Activated CD4-positive, alpha-beta T cell treated with anti-CD3 and anti-CD28 coated beads, Interleukin-2, amount 50 U/mL, for 1 hour (primary cell): ENCODE measurements at regions not wholly inside any gene's neighbourhood (a gene's known extent, or its start where the extent isn't known, plus 50 kb on each side); places are given as distances from the start of the nearest gene placed in this dataset.
"Not testable (repeated sequence)": the region's sequence is repeated elsewhere in the genome, so short reads cannot be mapped to it uniquely, and the experiment has no call there.

Experiments
- DNase-seq: peaks from one replicate; pipeline ENCODE4 v3.0.0-alpha.2; 2020

DNA sequence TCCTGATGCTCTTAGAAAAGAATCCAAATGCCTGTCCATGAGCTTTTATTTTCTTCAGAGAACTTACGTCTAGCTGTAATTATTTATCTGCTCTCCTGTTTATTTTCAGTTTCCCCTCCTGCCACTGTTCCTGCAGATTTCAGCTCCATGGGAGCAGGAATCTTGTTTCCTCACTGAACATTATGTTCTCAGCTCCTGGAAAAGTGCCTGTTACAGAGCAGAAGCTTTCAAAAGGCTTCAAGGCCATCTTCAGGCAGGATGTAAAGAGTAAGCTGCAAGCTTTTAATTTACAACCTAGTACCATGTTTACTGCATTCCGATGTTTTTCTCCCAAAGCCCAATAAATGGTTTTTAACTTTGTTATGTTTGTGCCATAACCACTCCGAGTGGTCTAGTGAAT, 98.4 kb upstream of the BTG1 start:
- DNase-seq, result no peak

DNA sequence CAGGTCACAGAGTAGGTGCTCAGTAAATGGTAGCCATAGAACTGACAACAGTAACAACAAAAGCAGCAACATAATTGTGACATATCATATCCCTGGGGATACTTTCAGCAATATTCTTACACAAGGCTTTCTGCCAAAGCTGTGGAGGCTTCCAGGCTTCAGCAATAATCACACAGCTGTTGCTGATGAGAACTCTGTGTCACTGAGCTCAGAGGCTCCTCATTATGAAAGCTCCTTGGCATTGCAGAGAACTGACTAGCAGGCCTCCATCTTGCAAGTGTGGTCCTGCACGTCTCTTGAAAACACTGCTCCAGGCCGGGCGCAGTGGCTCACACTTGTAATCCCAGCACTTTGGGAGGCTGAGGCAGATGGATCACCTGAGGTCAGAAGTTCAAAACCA, 97.3 kb upstream of the BTG1 start:
- no peak for DNase-seq

DNA sequence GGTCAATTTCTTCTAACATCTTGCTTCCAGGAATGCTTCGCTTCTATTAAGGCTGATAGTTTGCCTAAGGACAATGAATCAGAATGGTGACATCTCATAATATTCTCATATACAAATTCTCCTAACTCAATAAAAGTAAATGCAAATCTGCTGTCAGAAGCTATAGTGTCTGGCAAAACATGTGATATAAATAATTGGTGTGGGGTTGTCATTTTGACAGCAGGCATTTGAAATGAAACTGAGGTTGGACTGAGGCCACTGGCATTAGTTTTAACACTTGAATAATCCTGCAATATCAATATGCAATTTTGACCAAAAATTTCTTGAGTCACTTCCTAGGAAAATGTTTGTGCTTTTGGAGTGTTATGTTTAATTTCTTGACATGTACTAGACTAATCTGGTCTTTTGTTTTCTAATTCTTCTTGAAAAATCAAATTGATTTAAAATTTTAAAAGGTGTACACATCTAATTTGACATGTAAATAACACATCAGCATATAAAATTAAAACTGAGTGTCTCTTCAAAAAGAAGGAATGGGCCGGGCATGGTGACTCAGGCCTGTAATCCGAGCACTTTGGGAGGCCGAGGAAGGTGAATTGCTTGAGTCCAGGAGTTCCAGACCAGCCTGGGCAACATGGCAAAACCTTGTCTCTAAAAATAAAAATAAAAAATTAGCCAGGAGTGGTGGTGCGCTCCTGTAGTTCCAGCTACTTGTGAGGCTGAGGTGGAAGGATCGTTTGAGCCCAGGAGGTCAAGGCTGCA, 92.3 kb upstream of the BTG1 start:
- no peak for DNase-seq

DNA sequence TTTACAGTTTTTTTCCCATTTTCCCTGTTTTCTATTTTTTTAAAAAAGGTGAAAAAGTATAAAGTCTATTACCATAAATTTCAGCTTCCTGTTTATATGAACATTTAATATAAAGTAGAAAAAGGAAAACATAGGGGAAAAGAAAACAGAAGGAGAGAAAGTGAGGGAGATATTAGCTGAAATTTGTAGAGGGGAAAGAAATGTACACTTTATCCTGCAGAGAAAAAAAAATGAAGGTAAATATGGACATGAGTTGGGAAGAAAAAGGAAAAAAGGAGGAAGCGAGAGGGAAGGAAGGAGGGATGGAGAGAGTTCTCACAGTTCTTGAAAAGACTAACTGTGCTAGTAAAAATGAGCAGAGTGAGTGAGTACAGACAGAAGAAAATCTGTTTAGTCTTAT, 91.6 kb upstream of the BTG1 start:
- no peak for DNase-seq

DNA sequence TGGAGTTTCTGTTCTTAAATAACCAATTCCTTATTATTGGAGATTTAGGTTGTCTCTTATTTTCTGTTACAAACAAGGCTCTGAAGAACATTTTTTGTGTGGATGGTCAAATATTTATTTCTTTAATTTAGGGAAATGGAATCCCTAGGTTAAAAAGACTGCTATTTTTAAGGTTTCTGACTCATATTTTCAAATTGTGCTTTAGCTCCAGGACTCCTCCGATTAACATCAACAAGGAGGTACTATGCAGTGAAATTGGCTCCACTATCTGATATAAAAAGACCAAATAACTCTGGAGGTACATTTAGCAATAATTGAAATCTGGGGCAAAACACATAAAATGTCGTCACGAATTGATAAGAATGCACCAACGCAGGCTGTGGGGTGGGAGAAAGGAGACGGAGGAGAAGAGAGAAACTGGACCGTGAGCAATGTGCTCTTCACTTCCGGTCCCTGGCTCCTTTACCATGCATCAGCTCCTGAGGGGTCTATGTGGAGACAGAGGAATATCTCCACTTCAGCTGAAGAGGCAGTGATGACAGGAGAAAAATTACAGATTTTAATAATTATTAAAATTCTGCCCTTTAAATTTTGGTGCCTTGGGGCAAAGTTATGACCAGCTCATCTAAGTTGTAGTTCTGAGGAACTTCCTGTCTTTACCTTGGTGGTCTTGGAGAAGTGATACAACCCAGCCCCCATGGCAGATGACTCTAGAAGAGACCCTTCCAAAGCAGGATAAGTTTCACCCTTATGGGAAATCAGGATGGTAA, 90.2 kb upstream of the BTG1 start:
- DNase-seq, result no peak

DNA sequence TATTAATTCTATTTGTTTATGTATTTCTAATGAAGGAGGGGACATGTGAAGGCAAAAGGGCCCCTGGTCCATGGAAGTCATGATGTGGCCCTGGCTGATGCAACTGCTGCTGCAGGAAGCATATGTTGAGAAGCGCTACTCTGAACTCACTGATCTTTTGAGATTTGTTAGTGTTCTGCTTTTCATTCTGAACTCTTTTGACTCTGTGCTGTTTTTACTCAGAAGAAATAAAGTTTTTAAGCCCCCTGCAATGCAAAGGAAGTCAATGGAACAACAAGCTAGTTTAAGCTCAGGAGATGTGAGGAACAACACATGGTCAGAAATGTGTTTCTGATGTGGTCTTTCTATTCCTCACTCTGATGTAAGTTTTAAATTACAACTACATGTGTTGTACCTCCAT, 88.9 kb upstream of the BTG1 start:
- DNase-seq, result no peak

DNA sequence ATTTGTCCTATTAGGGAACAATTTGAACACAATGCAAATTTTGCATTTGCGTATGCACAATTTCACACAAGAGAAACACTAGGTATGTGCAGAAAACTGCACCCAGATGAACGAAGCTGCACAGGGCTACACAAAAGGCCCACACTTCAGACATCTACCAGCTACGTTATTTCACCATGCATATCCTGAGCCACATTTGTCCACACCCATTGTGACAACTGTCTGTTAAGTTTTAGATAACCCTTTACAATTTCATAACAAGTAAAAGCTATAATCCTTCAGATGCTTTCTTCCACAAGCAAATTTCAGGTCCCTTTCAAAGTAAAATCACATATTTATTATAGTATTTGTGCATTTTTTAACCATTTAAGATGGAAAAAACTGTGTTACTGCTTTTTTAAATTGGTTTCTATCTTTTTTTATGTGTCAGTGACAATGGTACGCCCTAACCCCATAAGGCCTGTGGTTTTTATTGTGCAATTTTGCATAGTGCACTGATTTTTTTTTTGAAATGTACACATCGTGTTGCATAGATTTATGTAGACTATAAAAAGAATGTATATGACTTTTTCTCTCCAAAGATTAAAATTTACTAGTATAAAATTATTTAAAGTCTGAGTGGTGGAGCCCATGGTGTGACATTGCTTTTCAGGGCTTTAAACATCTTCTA, 87.8 kb upstream of the BTG1 start:
- DNase-seq, result no peak

DNA sequence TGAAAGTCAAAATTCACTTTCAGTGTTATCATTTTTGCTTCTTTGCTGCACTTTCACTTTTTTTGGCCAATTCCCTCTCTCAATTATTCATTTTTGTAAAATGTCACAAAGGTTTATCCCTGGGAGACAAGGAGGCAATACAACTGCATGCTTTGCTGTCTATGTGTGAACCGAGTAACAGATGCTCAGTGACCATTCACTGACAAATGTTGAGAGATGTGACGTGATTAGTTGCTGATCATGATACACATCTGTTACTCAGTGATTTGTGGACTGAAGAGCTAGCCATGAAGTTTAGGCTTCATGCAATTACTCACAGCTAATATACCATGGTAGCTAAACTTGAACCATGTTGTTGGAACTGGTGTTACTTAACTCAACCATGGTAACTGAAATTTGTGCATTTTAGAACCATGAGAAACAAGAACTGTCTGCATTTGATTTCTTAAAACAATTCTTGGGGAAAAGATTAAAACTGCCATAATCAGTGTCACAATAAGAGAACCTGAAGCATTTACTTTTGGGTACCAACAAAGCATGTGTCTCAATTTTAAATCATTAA, 86.8 kb upstream of the BTG1 start:
- not testable (repeated sequence) for DNase-seq

DNA sequence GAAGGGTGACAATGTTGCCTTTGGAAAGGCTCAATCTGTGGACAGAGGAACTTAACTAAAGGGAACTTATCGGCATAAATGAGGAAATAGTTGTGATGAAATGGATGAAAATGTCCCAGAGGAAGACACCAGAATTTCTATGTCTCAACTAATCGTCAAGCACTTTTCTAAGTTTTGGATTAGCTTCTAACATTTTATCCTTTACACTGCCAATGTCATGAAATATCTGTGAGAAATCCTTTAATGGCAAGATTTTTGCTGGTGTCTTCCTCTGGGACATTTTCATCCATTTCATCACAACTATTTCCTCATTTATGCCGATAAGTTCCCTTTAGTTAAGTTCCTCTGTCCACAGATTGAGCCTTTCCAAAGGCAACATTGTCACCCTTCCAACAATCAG, 86.3 kb upstream of the BTG1 start:
- DNase-seq, result not testable (repeated sequence)

DNA sequence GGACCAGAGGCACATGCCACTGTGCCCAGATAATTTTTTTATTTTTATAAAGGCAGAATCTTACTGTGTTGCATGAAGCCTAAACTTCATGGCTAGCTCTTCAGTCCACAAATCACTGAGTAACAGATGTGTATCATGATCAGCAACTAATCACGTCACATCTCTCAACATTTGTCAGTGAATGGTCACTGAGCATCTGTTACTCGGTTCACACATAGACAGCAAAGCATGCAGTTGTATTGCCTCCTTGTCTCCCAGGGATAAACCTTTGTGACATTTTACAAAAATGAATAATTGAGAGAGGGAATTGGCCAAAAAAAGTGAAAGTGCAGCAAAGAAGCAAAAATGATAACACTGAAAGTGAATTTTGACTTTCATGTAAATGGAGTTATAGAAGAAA, 85.9 kb upstream of the BTG1 start:
- not testable (repeated sequence) for DNase-seq

DNA sequence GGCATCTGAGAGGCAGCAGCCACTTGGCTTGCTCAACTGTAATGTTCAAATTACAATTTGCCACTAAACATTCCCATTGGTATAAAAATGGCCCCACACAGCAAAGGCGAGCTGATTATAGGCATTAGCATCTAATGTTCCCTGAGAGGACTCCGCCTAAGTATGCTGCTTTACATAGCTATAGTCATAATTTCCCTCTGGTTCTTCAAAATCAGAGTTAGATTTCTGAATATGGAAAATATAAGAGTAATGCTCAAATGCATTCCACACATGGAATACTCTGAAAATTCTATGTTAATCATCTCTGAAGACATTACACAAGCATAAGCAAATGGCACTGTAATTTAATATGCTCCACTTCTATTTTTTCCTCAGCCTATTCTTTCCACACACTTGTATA, 83.7 kb upstream of the BTG1 start:
- DNase-seq, result no peak

DNA sequence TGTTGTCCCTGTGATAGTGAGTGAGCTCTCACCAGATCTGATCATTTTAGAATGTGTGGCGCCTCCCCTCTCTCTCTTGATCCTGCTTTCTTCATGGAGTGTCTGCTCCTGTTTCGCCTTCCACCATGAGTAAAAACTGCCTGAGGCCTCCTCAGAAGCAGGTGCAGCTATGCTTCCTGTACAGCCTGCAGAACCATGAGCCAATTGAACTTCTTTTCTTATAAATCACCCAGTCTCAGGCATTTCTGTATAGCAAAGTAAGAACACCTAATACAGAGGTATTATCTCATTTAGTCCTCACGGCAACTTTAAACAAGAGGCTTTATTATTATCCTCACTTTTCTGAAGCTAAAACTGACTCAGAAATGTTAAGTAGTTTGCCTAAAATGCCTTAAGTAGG, 81.3 kb upstream of the BTG1 start:
- no peak for DNase-seq

DNA sequence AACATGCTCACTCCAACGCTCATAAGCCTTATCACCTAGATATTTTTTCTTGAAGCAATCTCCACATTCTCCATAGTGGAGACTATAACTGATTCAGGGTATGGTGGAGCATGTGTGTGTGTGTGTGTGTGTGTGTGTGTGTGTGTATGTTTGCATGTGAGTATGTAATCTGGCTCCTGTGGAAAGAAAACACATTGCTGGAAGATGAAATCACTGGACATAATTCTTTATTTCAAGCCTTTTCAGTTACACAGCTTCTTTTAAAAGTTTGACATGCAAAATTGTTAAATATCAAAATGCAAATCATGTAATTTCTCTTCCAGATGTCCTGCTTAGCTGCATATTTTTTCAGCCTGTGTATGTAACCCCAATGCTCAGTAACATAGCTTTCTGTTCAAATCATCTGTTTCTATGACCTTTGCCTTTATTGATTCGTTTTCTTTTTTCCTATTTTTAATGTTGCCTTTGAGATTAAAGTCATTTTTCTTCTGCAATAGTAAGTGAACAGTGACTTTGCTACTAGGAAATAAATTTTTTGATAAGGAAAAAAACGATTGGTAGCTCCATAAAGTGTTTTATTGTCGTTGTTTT, 80.5 kb upstream of the BTG1 start:
- DNase-seq, result no peak

DNA sequence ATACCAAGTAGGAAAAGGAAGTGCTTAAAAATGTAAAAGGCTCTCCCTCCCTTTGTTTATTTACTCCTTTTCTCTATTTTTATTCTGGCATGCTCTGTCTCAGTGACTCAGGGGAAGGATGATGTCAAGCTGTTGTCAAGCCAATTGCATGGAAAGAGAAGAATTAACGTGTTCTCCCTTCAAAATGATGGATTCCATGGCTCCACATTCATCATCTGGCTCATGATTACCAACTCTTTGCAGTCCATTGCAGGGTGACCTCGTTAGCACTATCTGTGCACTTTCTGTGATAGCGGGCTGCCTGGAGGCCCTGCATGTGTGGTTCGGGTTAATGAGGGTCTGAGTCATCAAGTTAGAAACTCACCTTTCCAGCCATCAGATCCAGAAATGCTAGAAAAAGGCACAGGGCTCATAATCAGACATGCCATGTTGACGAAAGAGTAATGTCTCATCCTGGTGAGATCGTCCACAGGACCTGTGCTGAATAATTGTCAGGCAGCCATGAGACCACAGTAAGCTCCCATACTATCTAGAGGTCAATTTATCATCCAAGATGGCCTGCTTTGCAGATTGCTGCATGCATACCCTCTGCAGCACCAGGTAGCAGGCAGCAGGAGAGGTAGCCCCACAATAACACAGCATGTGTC, 79.2 kb upstream of the BTG1 start:
- DNase-seq, result no peak

DNA sequence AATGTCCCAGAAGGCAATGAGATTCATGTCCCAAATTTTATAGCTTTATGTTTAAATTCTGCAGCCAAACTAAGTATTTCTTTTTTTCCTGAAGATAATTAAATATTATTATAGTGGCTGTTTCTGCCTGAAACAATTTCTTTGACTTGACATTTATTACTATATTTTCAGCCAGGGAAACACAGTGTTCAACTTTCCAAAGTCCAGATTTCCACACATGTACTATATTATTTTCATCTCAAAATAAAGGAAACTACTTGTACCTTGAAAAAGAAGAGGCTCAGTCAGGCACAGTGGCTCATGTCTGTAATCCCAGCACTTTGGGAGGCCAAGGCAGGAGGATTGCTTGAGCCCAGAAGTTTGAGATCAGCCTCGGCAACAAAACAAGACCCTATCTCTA, 77.8 kb upstream of the BTG1 start:
- no peak for DNase-seq

DNA sequence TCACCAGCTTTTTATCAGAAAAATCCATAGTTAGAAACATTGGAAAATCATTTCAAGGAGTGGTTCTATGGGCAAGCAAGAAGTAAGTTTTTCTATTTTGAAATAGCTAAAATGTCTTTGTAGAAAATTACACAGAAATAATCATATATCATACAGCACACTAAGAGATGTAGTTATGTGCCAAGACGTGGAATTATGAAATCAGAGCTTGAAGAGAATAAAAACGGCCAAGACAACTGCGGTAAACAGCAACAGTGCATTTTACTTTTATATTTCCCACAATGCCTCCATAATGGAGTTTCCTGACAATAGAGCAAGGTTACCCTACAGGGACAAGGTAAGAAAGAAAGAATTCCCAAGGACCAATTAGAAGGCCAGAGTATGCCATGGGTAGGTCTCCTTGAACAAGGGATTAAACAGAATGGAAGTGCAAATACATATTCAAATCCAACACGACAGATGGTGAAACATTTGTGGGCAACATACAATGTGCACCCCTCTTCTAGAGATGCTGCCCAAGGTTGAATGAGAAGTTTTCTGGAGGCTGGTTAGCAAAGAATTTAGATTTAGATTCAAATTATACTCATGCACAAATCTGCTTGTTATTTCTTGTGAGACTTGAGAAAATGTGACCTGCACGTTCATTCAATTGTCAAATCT, 76.1 kb upstream of the BTG1 start:
- no peak for DNase-seq

DNA sequence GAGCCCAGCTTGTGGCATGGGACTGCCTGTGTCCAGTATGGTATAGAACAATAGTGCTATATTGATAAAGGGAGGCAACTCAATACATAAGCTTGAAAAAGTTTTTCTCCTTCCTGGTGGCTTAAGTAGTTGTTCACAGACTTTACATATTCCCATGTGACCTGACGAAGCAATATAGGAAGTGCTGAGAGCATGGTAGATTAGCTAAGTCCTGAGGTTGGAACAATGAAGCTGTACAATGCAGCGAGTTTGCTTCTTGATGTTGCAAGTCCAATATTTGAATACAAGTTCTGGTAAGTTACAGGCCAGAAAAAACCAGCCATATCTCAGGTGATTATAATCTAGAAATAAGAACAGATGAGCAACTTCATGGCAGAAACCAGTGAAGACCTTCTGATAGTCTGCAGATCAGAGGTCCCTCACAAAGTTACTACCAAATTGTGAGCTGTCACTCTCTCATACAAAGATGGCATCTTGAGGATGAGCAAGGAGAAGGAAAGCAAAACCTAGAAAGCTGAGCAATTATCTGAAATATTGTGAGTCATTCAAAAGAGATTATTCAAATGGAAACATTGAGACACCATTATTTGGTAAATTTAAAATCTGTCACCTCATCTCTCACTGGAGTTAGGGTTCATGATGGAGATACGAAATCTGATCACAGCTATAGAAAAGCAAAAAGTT, 72.9 kb upstream of the BTG1 start:
- DNase-seq, result no peak

DNA sequence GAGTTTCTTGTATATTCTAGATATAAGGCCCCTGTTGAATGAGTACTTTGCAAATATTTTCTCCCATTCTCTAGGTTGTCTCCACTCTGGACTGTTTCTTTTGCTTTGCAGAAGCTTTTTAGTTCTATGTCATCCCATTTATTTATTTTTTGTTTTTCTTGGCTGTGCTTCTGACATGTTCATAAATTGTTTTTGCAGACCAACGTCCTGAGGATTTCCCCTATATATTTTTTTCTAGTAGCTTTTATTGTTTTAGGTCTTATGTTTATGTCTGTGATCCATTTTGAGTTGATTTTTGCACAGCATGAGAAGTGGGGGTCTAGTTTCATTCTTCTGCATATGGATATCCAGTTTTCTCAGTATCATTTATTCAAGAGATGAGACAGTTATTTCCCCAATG, 70.4 kb upstream of the BTG1 start:
- no peak for DNase-seq

DNA sequence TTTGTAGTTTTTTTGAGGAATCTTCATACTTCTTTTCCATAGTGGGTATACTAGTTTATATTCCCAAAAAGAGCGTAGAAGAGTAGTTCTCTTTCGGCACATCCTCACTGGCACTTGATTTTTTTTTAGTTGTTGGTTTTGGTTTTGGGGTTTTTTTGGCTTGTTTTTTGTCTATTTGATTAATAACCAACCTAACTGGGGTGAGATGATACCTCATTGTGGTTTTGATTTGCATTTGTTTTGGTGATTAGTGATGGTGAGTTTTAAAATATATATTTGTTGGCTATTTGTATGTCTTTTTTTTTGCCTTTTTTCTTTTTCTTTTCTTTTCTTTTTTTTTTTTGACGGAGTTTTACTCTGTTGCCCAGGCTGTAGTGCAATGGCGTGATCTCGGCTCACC, 69.7 kb upstream of the BTG1 start:
- no peak for DNase-seq

DNA sequence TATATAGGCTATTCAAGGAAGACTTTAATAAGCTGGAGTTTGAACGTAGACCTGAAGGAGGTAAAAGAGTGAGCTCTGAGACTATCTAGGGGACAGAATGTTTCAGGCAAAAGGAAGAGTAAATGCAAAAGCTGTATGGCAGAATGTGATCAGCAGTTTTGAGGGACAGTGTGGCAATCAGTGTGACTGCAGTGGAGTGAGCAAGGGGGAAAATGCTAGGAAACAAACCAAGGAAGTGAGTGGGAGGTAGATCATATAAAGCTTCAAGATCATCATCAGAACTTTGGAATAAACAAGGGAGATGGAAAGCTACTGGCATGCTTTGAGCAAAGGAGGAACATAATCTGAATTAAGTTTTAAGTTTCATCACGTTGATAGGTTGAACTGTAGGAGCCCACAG, 67.5 kb upstream of the BTG1 start:
- DNase-seq, result no peak

DNA sequence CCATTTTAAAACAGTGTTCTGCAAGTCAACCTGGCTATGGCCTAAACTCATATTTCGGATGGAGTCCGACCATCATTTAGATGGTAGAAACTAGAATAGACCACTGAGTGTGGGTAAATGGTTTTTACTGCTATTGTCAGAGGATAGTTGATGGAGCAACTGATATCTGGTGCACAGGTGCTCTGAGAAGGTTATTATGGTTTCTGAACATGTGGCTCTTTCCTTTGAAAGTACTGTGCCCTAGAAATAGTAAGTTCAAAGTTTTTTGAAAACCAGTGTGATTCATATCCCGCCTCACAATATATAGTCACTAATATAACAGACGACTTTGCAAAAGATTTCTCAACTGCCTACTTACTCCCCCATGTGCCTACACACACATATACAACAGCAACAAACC, 64.4 kb upstream of the BTG1 start:
- DNase-seq, result no peak
